ENCODE measurements at regions not wholly inside any gene's neighbourhood (a gene's known extent, or its start where the extent isn't known, plus 50 kb on each side); places are given as distances from the start of the nearest gene placed in this dataset.
"Not testable (repeated sequence)": the region's sequence is repeated elsewhere in the genome, so short reads cannot be mapped to it uniquely, and the experiment has no call there.

- DNase-seq, result no peak
Measured at GRCh38 chr9:1115370-1115769, 65.2 kb downstream of the DMRT2 start.

- DNase-seq, result no peak
Measured at GRCh38 chr9:1117439-1117838, 67.3 kb downstream of the DMRT2 start.

GRCh38 chr9:1120500-1121165, 70.5 kb downstream of the DMRT2 start:
- DNase-seq, result no peak

GRCh38 chr9:1125741-1126140, 75.6 kb downstream of the DMRT2 start:
- no peak for DNase-seq

- no peak for DNase-seq
Measured at GRCh38 chr9:1128046-1128445, 77.9 kb downstream of the DMRT2 start.

- no peak for DNase-seq
Measured at GRCh38 chr9:1129382-1129781, 79.2 kb downstream of the DMRT2 start.

GRCh38 chr9:1140057-1140456, 89.9 kb downstream of the DMRT2 start:
- DNase-seq, result no peak

- no peak for DNase-seq
Measured at GRCh38 chr9:1151691-1152090, 101.5 kb downstream of the DMRT2 start.

- no peak for DNase-seq
Measured at GRCh38 chr9:1152171-1152570, 102.0 kb downstream of the DMRT2 start.

- DNase-seq, result no peak
Measured at GRCh38 chr9:1154739-1155138, 104.6 kb downstream of the DMRT2 start.

GRCh38 chr9:1155602-1156001, 105.4 kb downstream of the DMRT2 start:
- DNase-seq, result no peak

GRCh38 chr9:1156794-1157550, 106.8 kb downstream of the DMRT2 start:
- no peak for DNase-seq

- DNase-seq, result no peak
Measured at GRCh38 chr9:1157836-1158235, 107.7 kb downstream of the DMRT2 start.

GRCh38 chr9:1170918-1171317, 120.8 kb downstream of the DMRT2 start:
- no peak for DNase-seq

GRCh38 chr9:1171546-1171945, 121.4 kb downstream of the DMRT2 start:
- DNase-seq, result no peak

GRCh38 chr9:1173211-1173610, 123.1 kb downstream of the DMRT2 start:
- no peak for DNase-seq

- DNase-seq, result no peak
Measured at GRCh38 chr9:1173993-1174392, 123.8 kb downstream of the DMRT2 start.

GRCh38 chr9:1179366-1179765, 129.2 kb downstream of the DMRT2 start:
- DNase-seq, result no peak

GRCh38 chr9:1184146-1184545, 134.0 kb downstream of the DMRT2 start:
- DNase-seq, result no peak

GRCh38 chr9:1187137-1187536, 137.0 kb downstream of the DMRT2 start:
- DNase-seq, result not testable (repeated sequence)

- DNase-seq, result not testable (repeated sequence)
Measured at GRCh38 chr9:1195636-1196035, 145.5 kb downstream of the DMRT2 start.

GRCh38 chr9:1198085-1198484, 147.9 kb downstream of the DMRT2 start:
- DNase-seq, result no peak

GRCh38 chr9:1200847-1201251, 150.7 kb downstream of the DMRT2 start:
- no peak for DNase-seq

Measured in hypothalamus (tissue), 51 donors.